Chondrocyte (in vitro differentiated cells): ENCODE measurements at regions not wholly inside any gene's neighbourhood (a gene's known extent, or its start where the extent isn't known, plus 50 kb on each side); places are given as distances from the start of the nearest gene placed in this dataset.
"Not testable (repeated sequence)": the region's sequence is repeated elsewhere in the genome, so short reads cannot be mapped to it uniquely, and the experiment has no call there.

Experiments
- DNase-seq: peaks from one replicate; pipeline ENCODE4 v3.0.0; 2021; ENCODE audit warnings: mixed read lengths, low spot score
- H3K27ac Mint-ChIP-seq: one replicate; pipeline ENCODE4 v1.8.0; 2021; ENCODE audit warnings: mild to moderate bottlenecking, moderate library complexity, mixed read lengths; ENCODE audit not compliant: unreplicated experiment
- H3K27me3 Mint-ChIP-seq: 2 replicates; pipeline ENCODE4 v1.8.0; 2021; ENCODE audit warnings: low read depth, mixed read lengths
- H3K36me3 Mint-ChIP-seq: 2 replicates; pipeline ENCODE4 v1.8.0; 2021; ENCODE audit warnings: low read depth, mixed read lengths
- H3K4me1 Mint-ChIP-seq: 2 replicates; pipeline ENCODE4 v1.8.0; 2021; ENCODE audit warnings: low read depth, mild to moderate bottlenecking, mixed read lengths
- H3K4me3 Mint-ChIP-seq: one replicate; pipeline ENCODE4 v1.8.0; 2021; ENCODE audit warnings: mild to moderate bottlenecking, moderate library complexity, mixed read lengths; ENCODE audit not compliant: unreplicated experiment
- H3K9me3 Mint-ChIP-seq: 2 replicates; pipeline ENCODE4 v1.8.0; 2021; ENCODE audit warnings: low read depth, mixed read lengths
- TF ChIP-seq, protein P1 (sequence below): fragments of 200-600 bp; sonication (generic); IDR thresholded peaks from 2 replicates; pipeline ENCODE4 v1.5.0; 2021; ENCODE audit warnings: antibody characterized with exemption, mild to moderate bottlenecking, moderate library complexity

- no peaks in the 10 kb centered on the region for H3K27me3 Mint-ChIP-seq
- DNase-seq, result no peak
- TF ChIP-seq, protein P1, sequence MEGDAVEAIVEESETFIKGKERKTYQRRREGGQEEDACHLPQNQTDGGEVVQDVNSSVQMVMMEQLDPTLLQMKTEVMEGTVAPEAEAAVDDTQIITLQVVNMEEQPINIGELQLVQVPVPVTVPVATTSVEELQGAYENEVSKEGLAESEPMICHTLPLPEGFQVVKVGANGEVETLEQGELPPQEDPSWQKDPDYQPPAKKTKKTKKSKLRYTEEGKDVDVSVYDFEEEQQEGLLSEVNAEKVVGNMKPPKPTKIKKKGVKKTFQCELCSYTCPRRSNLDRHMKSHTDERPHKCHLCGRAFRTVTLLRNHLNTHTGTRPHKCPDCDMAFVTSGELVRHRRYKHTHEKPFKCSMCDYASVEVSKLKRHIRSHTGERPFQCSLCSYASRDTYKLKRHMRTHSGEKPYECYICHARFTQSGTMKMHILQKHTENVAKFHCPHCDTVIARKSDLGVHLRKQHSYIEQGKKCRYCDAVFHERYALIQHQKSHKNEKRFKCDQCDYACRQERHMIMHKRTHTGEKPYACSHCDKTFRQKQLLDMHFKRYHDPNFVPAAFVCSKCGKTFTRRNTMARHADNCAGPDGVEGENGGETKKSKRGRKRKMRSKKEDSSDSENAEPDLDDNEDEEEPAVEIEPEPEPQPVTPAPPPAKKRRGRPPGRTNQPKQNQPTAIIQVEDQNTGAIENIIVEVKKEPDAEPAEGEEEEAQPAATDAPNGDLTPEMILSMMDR, result no peak
- H3K4me3 Mint-ChIP-seq, result no peak overlapping the region
- H3K36me3 Mint-ChIP-seq, result no peaks in the 10 kb centered on the region
- H3K4me1 Mint-ChIP-seq, result no peaks in the 10 kb centered on the region
- H3K27ac Mint-ChIP-seq, result no peak overlapping the region
- H3K9me3 Mint-ChIP-seq, result peaks cover 18% of the 10 kb centered on the region
Measured at GRCh38 chr15:24394303-24394702, 281.3 kb upstream of the NPAP1 start.

DNA sequence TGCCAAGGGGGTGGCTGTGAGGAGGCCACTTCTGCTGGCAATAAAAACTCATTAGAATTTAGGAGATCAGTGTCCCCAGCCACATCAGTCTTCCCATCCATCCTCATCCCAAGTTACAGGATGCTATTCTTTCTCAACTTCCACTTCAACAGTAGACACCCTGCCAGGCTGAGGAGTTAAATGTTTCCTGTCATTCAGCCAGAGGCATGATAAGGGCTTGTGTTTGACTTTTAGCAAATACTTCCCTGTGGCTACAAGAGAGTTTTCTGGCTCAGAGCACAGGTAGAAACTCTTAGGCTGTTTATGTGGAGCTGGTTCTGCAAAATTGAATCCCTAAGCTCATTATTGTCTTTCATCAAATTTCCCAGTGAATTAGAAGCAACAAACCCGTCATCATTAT, 262.9 kb upstream of the NPAP1 start:
- not testable (repeated sequence) for H3K4me3 Mint-ChIP-seq, H3K27ac Mint-ChIP-seq, H3K36me3 Mint-ChIP-seq, H3K27me3 Mint-ChIP-seq, DNase-seq, H3K4me1 Mint-ChIP-seq
- peaks cover 36% of the 10 kb centered on the region for H3K9me3 Mint-ChIP-seq

- not testable (repeated sequence) for H3K36me3 Mint-ChIP-seq, H3K4me3 Mint-ChIP-seq
Measured at GRCh38 chr15:24426286-24427054, 249.1 kb upstream of the NPAP1 start.

DNA sequence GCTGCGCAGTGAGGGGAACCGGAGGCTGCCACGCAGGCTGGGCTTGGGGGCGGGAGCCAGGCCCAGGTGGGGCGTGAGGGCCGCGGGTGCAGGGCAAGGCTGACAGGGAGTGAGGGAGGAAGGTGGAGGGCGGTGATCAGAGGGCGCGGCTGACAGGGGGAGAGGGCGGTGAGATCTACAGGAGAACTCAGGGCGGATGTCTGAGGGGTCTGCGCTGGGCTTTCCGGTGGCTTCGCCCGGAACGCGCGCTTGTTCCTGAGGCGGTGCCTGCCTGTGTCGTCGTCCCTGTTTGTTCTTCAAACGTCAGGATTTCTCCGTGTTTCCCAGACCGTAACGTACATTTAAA, 248.5 kb upstream of the NPAP1 start:
- H3K36me3 Mint-ChIP-seq, H3K27ac Mint-ChIP-seq, H3K4me3 Mint-ChIP-seq, DNase-seq, H3K4me1 Mint-ChIP-seq, H3K27me3 Mint-ChIP-seq: not testable (repeated sequence)
- peaks cover 20% of the 10 kb centered on the region for H3K9me3 Mint-ChIP-seq

More at GRCh38 chr15:24426286-24427054, 249.1 kb upstream of the NPAP1 start:
- H3K27ac Mint-ChIP-seq, DNase-seq, H3K27me3 Mint-ChIP-seq, H3K4me1 Mint-ChIP-seq: not testable (repeated sequence)
- H3K9me3 Mint-ChIP-seq, result peaks cover 21% of the 10 kb centered on the region

GRCh38 chr15:24435075-24435820, 240.3 kb upstream of the NPAP1 start:
- not testable (repeated sequence) for H3K4me3 Mint-ChIP-seq, H3K27ac Mint-ChIP-seq, H3K4me1 Mint-ChIP-seq, H3K36me3 Mint-ChIP-seq, H3K27me3 Mint-ChIP-seq, DNase-seq
- peaks cover 29% of the 10 kb centered on the region for H3K9me3 Mint-ChIP-seq

- DNase-seq, H3K36me3 Mint-ChIP-seq, H3K4me3 Mint-ChIP-seq, H3K4me1 Mint-ChIP-seq, H3K27ac Mint-ChIP-seq, H3K27me3 Mint-ChIP-seq: not testable (repeated sequence)
- H3K9me3 Mint-ChIP-seq, result peaks cover 24% of the 10 kb centered on the region
Measured at GRCh38 chr15:24437270-24437669, 238.3 kb upstream of the NPAP1 start.

- H3K36me3 Mint-ChIP-seq, H3K27ac Mint-ChIP-seq, H3K27me3 Mint-ChIP-seq, H3K4me3 Mint-ChIP-seq, DNase-seq, H3K4me1 Mint-ChIP-seq: not testable (repeated sequence)
- H3K9me3 Mint-ChIP-seq, result peaks cover 26% of the 10 kb centered on the region
Measured at GRCh38 chr15:24437735-24438134, 237.8 kb upstream of the NPAP1 start.

DNA sequence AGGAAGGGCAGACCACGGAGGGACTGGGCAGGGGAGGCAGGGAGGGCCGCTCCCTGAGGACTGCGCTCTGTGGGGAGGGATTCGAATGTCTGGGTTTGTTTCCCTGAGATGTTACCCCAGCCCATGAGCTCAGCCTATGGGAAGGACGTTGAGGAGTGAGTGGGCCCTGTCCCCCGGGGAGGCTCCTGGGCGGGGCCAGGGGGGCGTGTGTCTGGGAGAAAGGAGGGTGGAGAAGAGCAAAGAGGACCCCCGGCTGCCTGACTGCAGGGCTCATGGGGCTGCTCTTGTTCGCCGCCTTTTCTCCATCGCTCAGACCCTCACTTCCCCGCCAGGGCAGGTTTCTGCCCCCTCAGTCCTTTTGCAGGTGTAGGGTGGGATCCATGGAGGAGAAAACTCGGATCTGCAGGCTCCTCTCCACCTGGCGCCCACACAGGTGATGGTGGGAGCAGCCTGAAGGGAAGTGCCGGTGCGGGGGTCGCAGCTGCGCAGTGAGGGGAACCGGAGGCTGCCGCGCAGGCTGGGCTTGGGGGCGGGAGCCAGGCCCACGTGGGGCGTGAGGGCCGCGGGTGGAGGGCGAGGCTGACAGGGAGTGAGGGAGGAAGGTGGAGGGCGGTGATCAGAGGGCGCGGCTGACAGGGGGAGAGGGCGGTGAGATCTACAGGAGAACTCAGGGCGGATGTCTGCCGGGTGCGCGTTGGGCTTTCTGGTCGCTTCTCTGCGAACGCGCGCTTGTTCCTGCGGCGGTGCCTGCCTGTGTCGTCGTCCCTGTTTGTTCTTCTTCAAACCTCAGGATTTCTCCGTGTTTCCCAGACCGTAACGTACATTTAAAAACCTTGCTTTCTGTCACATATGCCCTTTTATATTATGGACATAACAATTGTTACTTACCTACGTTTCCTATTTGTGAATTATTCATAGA, 198.2 kb upstream of the NPAP1 start:
- H3K36me3 Mint-ChIP-seq, DNase-seq, H3K4me1 Mint-ChIP-seq, H3K27me3 Mint-ChIP-seq, H3K27ac Mint-ChIP-seq: not testable (repeated sequence)
- peak overlapping the region; percentile 9 for H3K4me3 Mint-ChIP-seq
- H3K9me3 Mint-ChIP-seq, result peaks cover 16% of the 10 kb centered on the region

DNA sequence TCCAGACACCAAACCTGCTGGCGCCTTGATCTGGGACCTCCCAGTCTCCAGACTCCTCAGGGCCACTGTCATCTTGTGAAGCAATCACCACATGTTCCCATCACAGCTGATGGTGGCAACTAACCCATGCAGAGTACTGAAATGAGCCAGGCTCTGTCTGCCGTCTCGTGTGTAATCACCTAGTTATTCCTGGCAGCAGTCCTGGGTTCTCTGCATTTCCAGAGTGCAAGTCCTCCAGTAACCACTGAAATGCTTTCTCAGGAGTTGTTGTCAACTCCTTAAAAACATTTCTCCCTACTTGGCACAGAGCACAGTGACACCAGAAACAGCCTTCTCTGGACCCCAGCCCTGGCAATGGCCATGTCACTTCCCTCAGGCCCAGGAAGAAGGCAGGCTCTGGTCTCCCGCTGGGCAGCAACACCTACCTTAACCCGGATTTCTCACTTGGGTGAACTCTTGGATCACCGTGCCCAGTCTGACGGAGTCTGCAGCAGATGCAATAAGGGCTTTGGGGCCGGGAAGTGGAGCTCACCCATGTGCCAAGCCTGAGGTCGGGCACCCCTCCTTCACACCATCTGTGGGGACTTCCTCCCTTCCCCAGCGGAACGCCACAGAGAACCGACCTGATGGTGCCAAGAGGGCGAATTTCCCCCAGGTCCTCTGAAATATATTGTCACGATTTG, 189.5 kb upstream of the NPAP1 start:
- H3K4me1 Mint-ChIP-seq, H3K36me3 Mint-ChIP-seq, H3K4me3 Mint-ChIP-seq, H3K27ac Mint-ChIP-seq, H3K27me3 Mint-ChIP-seq: not testable (repeated sequence)
- H3K9me3 Mint-ChIP-seq, result peaks cover 23% of the 10 kb centered on the region
- peak; percentile 58 for DNase-seq

DNA sequence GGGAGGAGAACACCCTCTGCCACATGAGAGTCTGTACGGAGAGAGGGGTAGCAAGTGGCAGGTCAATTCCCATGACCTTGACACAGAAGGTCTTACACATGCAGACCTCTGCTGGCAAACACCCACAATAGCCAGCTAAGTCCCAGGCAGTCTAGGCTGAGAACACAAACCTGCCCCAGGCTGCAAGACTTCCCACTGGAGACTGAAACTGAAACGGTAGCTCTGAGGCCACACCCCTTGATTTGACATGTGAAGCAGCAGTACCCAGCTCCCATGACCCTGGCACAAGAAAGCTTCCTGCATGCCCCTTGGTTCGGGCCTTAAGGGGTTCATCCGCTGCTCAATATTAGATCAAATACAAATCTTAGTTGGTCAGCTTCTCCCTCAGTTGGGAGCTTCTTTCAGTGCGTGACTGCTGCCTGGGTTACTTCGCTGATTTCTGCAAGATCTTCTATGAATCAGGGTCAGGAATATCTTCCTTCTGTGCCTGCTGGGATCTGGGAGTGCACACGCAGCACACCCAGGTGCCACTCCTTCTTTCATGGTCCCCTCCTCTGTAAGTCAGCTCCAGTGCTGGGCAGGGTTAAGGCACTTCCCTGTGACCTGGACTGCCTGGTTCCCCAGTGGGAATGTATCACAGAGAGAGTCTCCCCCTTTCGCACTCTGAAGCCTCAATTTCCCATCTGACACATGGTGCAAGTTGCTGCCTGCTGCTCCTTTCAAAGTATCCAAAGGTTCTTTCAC, 187.2 kb upstream of the NPAP1 start:
- not testable (repeated sequence) for H3K4me1 Mint-ChIP-seq, H3K4me3 Mint-ChIP-seq, H3K27ac Mint-ChIP-seq, DNase-seq, H3K27me3 Mint-ChIP-seq, H3K36me3 Mint-ChIP-seq
- H3K9me3 Mint-ChIP-seq, result peaks cover 34% of the 10 kb centered on the region
